Dermis blood vessel endothelial cell (primary cell): ENCODE measurements at regions not wholly inside any gene's neighbourhood (a gene's known extent, or its start where the extent isn't known, plus 50 kb on each side); places are given as distances from the start of the nearest gene placed in this dataset.
"Not testable (repeated sequence)": the region's sequence is repeated elsewhere in the genome, so short reads cannot be mapped to it uniquely, and the experiment has no call there.

ENCODE experiments used
- DNase-seq: peaks from one replicate; pipeline ENCODE4 v3.0.0; 2010

- DNase-seq: no peak
Observed at GRCh38 chr6:8944548-8944947, 509.2 kb upstream of the SLC35B3 start.

- no peak for DNase-seq
Observed at GRCh38 chr6:8943073-8943472, 507.7 kb upstream of the SLC35B3 start.

GRCh38 chr6:8941577-8941976, 506.2 kb upstream of the SLC35B3 start:
- DNase-seq: no peak

- DNase-seq: no peak
Observed at GRCh38 chr6:8940356-8940755, 505.0 kb upstream of the SLC35B3 start.

GRCh38 chr6:8939615-8940014, 504.3 kb upstream of the SLC35B3 start:
- no peak for DNase-seq

GRCh38 chr6:8934318-8934717, 499.0 kb upstream of the SLC35B3 start:
- no peak for DNase-seq

GRCh38 chr6:8930009-8930408, 494.7 kb upstream of the SLC35B3 start:
- DNase-seq: no peak

- DNase-seq: not testable (repeated sequence)
Observed at GRCh38 chr6:8920244-8920643, 484.9 kb upstream of the SLC35B3 start.

- no peak for DNase-seq
Observed at GRCh38 chr6:8918196-8918595, 482.9 kb upstream of the SLC35B3 start.

- no peak for DNase-seq
Observed at GRCh38 chr6:8914700-8915099, 479.4 kb upstream of the SLC35B3 start.

- DNase-seq: no peak
Observed at GRCh38 chr6:8908638-8909037, 473.3 kb upstream of the SLC35B3 start.

GRCh38 chr6:8906699-8907098, 471.4 kb upstream of the SLC35B3 start:
- no peak for DNase-seq

- no peak for DNase-seq
Observed at GRCh38 chr6:8905757-8906156, 470.4 kb upstream of the SLC35B3 start.

GRCh38 chr6:8904754-8905153, 469.4 kb upstream of the SLC35B3 start:
- DNase-seq: no peak

GRCh38 chr6:8900056-8900455, 464.7 kb upstream of the SLC35B3 start:
- DNase-seq: no peak

- no peak for DNase-seq
Observed at GRCh38 chr6:8889514-8889913, 454.2 kb upstream of the SLC35B3 start.

- DNase-seq: no peak
Observed at GRCh38 chr6:8888468-8888867, 453.1 kb upstream of the SLC35B3 start.

- DNase-seq: no peak
Observed at GRCh38 chr6:8881663-8882062, 446.3 kb upstream of the SLC35B3 start.

GRCh38 chr6:8879334-8879733, 444.0 kb upstream of the SLC35B3 start:
- DNase-seq: no peak

GRCh38 chr6:8875986-8876385, 440.6 kb upstream of the SLC35B3 start:
- DNase-seq: no peak

- no peak for DNase-seq
Observed at GRCh38 chr6:8872589-8872988, 437.2 kb upstream of the SLC35B3 start.

GRCh38 chr6:8865451-8865850, 430.1 kb upstream of the SLC35B3 start:
- DNase-seq: no peak

GRCh38 chr6:8860671-8861070, 425.3 kb upstream of the SLC35B3 start:
- no peak for DNase-seq

- DNase-seq: no peak
Observed at GRCh38 chr6:8859501-8859900, 424.2 kb upstream of the SLC35B3 start.

GRCh38 chr6:8858854-8859331, 423.5 kb upstream of the SLC35B3 start:
- no peak for DNase-seq

GRCh38 chr6:8857160-8857559, 421.8 kb upstream of the SLC35B3 start:
- no peak for DNase-seq
